ENCODE measurements at regions not wholly inside any gene's neighbourhood (a gene's known extent, or its start where the extent isn't known, plus 50 kb on each side); places are given as distances from the start of the nearest gene placed in this dataset.

DNA sequence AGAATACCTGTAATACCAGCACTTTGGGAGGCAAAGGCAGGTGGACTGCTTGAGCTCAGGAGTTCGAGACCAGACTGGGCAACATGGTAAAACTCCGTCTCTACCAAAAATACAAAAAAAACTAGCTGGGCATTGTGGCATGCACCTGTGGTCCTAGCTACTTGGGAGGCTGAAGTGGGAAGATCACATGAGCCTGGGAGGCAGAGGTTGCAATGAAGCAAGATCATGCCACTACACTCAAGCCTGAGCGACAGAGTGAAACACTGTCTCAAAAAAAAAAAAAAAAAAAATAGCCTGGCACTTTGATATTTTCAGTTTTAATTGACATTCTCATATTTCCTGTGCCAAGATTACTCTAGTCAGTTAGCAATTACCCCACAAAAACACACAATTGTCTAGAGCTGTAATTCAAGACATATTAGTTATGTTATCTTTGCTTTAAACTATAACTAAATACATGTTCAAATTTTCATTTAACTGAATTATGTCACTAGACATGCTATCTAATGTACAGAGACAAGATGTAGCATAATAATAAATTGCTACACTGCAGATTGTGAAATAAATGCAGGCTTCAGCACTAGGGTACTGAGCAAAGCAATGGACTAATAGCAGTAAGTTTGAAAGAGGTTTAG is 378.2 kb upstream of the GRAMD2B start:
- TF ChIP-seq, protein P1, sequence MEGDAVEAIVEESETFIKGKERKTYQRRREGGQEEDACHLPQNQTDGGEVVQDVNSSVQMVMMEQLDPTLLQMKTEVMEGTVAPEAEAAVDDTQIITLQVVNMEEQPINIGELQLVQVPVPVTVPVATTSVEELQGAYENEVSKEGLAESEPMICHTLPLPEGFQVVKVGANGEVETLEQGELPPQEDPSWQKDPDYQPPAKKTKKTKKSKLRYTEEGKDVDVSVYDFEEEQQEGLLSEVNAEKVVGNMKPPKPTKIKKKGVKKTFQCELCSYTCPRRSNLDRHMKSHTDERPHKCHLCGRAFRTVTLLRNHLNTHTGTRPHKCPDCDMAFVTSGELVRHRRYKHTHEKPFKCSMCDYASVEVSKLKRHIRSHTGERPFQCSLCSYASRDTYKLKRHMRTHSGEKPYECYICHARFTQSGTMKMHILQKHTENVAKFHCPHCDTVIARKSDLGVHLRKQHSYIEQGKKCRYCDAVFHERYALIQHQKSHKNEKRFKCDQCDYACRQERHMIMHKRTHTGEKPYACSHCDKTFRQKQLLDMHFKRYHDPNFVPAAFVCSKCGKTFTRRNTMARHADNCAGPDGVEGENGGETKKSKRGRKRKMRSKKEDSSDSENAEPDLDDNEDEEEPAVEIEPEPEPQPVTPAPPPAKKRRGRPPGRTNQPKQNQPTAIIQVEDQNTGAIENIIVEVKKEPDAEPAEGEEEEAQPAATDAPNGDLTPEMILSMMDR (conservative IDR thresholded peaks at IDR 0.05; ENCODE audit: control insufficient read depth, insufficient read depth, low read depth, low read length), result no peak
- DNase-seq (ENCODE audit: low read depth), result no peak
- no peak overlapping the region for H3K4me3 ChIP-seq (ENCODE audit: control insufficient read depth, low read depth, low read length)

DNA sequence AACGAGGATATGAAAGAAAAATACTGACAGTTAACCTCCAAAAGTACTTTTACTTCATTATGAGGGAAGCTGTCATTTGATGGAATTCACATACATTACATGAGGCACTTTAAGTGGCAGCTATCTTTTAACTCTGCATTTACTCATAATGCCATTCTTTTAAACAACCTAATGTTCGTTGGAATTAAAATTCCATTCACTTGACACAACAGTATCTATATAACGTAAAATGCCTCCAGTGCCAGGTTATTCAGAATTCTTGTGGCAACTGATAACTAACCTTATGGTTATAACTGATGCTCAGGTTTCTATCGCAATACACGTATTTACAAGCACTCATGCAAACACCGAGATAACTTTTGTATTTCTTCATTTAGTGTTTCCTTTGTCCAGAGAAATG is 376.9 kb upstream of the GRAMD2B start:
- TF ChIP-seq, protein P1 (conservative IDR thresholded peaks at IDR 0.05; ENCODE audit: control insufficient read depth, insufficient read depth, low read depth, low read length), result no peak
- no peak for DNase-seq (ENCODE audit: low read depth)
- H3K4me3 ChIP-seq (ENCODE audit: control insufficient read depth, low read depth, low read length), result no peak overlapping the region

DNA sequence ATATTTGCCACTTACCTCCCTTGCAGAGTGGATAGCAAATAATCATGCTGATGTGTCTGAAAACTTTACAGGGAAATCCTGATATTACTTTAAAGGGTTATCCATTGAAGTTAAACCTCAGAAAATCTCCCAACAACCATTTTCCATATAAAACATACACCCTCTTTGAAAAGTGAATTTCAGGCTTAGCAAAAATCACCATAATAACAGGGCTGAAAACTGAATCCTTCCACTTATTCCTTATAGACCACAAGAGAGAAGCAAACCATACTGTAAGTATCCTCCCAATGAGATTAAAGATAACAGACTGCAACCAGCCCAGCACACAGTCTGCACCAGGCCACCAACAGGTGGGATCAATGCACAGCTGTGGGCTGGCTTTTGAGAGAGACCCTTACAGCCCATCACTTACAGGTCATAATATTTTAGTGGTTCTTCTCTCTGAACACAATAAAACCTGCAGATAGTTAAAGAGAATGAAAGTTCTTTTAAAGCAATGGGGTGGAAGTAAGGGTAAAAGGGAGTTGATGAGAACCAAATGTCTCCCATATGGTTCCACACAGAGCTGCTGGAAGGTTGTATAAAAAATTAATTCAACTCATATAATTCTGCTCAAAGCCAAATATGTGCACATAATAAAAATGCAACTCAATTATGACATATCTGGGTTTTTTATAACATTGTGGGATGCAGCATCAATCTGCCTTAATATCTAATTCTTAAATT is 376.2 kb upstream of the GRAMD2B start:
- no peak for DNase-seq (ENCODE audit: low read depth)
- TF ChIP-seq, protein P1 (conservative IDR thresholded peaks at IDR 0.05; ENCODE audit: control insufficient read depth, insufficient read depth, low read depth, low read length), result no peak
- no peak overlapping the region for H3K4me3 ChIP-seq (ENCODE audit: control insufficient read depth, low read depth, low read length)

DNA sequence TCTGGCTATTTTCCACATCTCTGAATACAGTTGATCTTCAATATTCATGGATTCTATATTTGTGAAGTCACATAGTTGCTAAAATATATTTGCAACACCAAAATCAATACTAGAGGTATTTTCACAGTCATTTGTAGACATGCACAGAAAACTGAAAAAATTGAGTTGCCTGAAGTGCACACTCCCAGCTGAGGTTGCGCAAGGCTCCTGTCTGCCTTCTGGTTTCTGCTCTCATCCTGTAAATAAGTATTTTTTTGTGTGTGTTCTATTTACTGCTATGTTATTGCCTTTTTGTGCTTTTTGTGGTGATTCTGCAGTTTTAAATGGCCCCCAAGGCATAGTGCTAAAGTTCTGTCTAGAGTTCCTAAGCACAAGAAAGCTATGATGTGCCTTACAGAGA is 371.1 kb upstream of the GRAMD2B start:
- TF ChIP-seq, protein P1 (conservative IDR thresholded peaks at IDR 0.05; ENCODE audit: control insufficient read depth, insufficient read depth, low read depth, low read length), result no peak
- no peak overlapping the region for H3K4me3 ChIP-seq (ENCODE audit: control insufficient read depth, low read depth, low read length)
- peak; percentile 39 for DNase-seq (ENCODE audit: low read depth)

DNA sequence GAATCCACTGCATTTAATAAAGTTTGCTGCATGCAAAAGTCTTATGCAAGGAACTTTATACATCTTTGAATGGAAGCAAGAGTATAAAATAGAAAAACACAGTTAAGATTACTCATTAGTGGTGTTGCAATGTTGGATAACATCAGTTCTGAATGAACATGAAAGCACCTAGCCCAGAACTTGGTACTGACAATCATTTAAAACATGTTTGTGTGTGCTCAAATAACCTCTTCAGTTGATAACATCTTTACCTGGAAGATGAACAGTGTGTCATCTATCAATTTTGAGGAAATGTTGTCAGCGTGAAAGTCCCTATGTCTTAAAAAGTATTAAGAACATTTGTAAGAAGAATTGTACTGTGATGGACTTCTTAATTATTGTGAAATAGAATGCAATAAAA is 370.4 kb upstream of the GRAMD2B start:
- TF ChIP-seq, protein P1 (conservative IDR thresholded peaks at IDR 0.05; ENCODE audit: control insufficient read depth, insufficient read depth, low read depth, low read length), result no peak
- H3K4me3 ChIP-seq (ENCODE audit: control insufficient read depth, low read depth, low read length), result no peak overlapping the region
- DNase-seq (ENCODE audit: low read depth), result peak; percentile 17

DNA sequence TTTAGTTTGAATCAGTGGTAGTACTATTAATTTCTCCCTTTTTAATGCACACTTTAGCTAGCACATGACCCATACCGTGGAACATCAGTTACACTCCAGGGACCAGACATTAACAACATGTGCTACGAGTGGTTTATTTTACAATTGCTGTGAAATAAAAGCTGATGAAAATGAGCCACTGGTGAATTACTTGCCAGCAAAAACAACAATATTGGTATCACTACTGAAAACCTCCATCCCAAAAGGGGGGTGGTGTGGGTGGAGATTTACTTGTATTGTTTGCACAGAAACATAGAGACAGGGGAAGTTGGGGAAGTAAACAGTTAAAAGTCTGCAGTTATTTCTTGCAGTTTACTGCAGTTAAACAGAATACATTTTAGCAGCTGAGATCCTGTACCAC is 369.6 kb upstream of the GRAMD2B start:
- TF ChIP-seq, protein P1 (conservative IDR thresholded peaks at IDR 0.05; ENCODE audit: control insufficient read depth, insufficient read depth, low read depth, low read length), result no peak
- DNase-seq (ENCODE audit: low read depth), result no peak
- H3K4me3 ChIP-seq (ENCODE audit: control insufficient read depth, low read depth, low read length), result no peak overlapping the region

Data from fibroblast of mammary gland (primary cell).